SK-N-SH treated with all-trans-retinoic acid at 6 μM for 48 hours (cell line): ENCODE measurements at regions not wholly inside any gene's neighbourhood (a gene's known extent, or its start where the extent isn't known, plus 50 kb on each side); places are given as distances from the start of the nearest gene placed in this dataset.

Source experiments
- ATAC-seq: fragments of 200-7000 bp; cut with Tn5 transposase; 3 replicates; pipeline ENCODE4 v1.9.1; 2020; ENCODE audit warnings: mild to moderate bottlenecking, moderate library complexity
- ARNTL ChIP-seq: fragments of 450-650 bp; formaldehyde crosslinking; IDR thresholded peaks from 2 replicates; pipeline ENCODE4 v1.5.0; 2020; ENCODE audit warnings: low read depth, mild to moderate bottlenecking, moderate library complexity, borderline replicate concordance
- BACH2 ChIP-seq: fragments of 250-450 bp; sonication (Bioruptor Pico); IDR thresholded peaks from 2 replicates; pipeline ENCODE4 v1.9.0; 2021; ENCODE audit warnings: mild to moderate bottlenecking, borderline replicate concordance
- CSDC2 ChIP-seq: fragments of 250-450 bp; sonication (Bioruptor Pico); IDR thresholded peaks from 2 replicates; pipeline ENCODE4 v1.5.0; 2020; ENCODE audit warnings: mild to moderate bottlenecking, moderate library complexity
- ESRRG ChIP-seq: fragments of 250-450 bp; sonication (Bioruptor Pico); IDR thresholded peaks from 2 replicates; pipeline ENCODE4 v1.6.1; 2021; ENCODE audit warnings: mild to moderate bottlenecking
- GLIS3 ChIP-seq: fragments of 250-450 bp; sonication (Bioruptor Pico); IDR thresholded peaks from 2 replicates; pipeline ENCODE4 v1.5.0; 2020; ENCODE audit warnings: mild to moderate bottlenecking, moderate library complexity
- OSR1 ChIP-seq: fragments of 250-450 bp; sonication (Bioruptor Pico); IDR thresholded peaks from 2 replicates; pipeline ENCODE4 v1.8.0; 2022; ENCODE audit warnings: moderate library complexity, mild to moderate bottlenecking, inconsistent platforms
- PPARA ChIP-seq: fragments of 250-450 bp; sonication (Bioruptor Pico); IDR thresholded peaks from 2 replicates; pipeline ENCODE4 v1.5.0; 2020; ENCODE audit warnings: mild to moderate bottlenecking, borderline replicate concordance
- RARB ChIP-seq: fragments of 250-450 bp; sonication (Bioruptor Pico); IDR thresholded peaks from 2 replicates; pipeline ENCODE4 v1.8.0; 2021; ENCODE audit warnings: mild to moderate bottlenecking, moderate library complexity
- SNAI2 ChIP-seq: fragments of 250-450 bp; sonication (Bioruptor Pico); IDR thresholded peaks from 2 replicates; pipeline ENCODE4 v1.5.0; 2020; ENCODE audit warnings: mild to moderate bottlenecking, moderate library complexity
- TOX ChIP-seq: fragments of 250-450 bp; sonication (Bioruptor Pico); IDR thresholded peaks from 2 replicates; pipeline ENCODE4 v1.8.0; 2021; ENCODE audit warnings: mild to moderate bottlenecking, moderate library complexity, borderline replicate concordance
- ZFP3 ChIP-seq: fragments of 250-450 bp; sonication (Bioruptor Pico); IDR thresholded peaks from 2 replicates; pipeline ENCODE4 v1.5.0; 2020; ENCODE audit warnings: mild to moderate bottlenecking, moderate library complexity
- ZFP30 ChIP-seq: fragments of 450-650 bp; formaldehyde crosslinking; IDR thresholded peaks from 2 replicates; pipeline ENCODE4 v1.5.0; 2022; ENCODE audit warnings: mild to moderate bottlenecking, moderate library complexity
- ZNF70 ChIP-seq: fragments of 450-650 bp; formaldehyde crosslinking; IDR thresholded peaks from 2 replicates; pipeline ENCODE4 v1.5.0; 2020; ENCODE audit warnings: mild to moderate bottlenecking, moderate library complexity
- ZNF8 ChIP-seq: fragments of 450-650 bp; formaldehyde crosslinking; IDR thresholded peaks from 2 replicates; pipeline ENCODE4 v1.5.0; 2020; ENCODE audit warnings: mild to moderate bottlenecking, moderate library complexity
- TF ChIP-seq, protein P1 (sequence below): fragments of 250-450 bp; sonication (Bioruptor Pico); IDR thresholded peaks from 2 replicates; pipeline ENCODE4 v1.5.1; 2020; ENCODE audit warnings: low read depth, mild to moderate bottlenecking, moderate library complexity
- TF ChIP-seq, protein P2 (sequence below): fragments of 250-450 bp; sonication (Bioruptor Pico); IDR thresholded peaks from 2 replicates; pipeline ENCODE4 v1.8.0; 2021; ENCODE audit warnings: low read depth, mild to moderate bottlenecking, moderate library complexity, borderline replicate concordance
- TF ChIP-seq, protein P3 (sequence below): fragments of 250-450 bp; sonication (Bioruptor Pico); IDR thresholded peaks from 2 replicates; pipeline ENCODE4 v1.5.1; 2021; ENCODE audit warnings: mild to moderate bottlenecking, moderate library complexity
- TF ChIP-seq, protein P4 (sequence below): fragments of 250-450 bp; sonication (Bioruptor Pico); IDR thresholded peaks from 2 replicates; pipeline ENCODE4 v1.5.0; 2020; ENCODE audit warnings: mild to moderate bottlenecking, moderate library complexity

DNA sequence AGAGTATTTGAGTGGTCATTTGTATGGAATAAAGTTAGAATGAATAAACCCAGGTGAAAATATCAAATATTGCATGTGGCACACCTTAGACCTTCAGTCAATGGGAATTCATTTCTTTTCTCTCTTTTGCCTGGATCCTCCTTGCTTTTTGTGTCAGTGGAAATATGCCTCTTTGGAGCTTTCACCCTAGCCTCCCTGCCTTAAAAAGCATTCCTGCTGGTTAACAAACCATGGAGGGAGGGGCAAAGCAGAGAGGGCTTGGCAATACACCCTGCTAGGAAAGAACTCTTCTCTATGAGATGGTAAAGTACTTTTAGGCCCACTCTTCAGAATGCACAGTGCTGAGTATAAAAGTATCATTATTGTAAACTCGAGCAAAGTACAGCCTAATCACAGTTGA, 383.7 kb downstream of the DMAC1 start:
- no peak for ATAC-seq
- no peak for TF ChIP-seq SNAI2 (CRISPR knock-in tag)
- TF ChIP-seq BACH2 (CRISPR knock-in tag), result no peak
- TF ChIP-seq, protein P1, sequence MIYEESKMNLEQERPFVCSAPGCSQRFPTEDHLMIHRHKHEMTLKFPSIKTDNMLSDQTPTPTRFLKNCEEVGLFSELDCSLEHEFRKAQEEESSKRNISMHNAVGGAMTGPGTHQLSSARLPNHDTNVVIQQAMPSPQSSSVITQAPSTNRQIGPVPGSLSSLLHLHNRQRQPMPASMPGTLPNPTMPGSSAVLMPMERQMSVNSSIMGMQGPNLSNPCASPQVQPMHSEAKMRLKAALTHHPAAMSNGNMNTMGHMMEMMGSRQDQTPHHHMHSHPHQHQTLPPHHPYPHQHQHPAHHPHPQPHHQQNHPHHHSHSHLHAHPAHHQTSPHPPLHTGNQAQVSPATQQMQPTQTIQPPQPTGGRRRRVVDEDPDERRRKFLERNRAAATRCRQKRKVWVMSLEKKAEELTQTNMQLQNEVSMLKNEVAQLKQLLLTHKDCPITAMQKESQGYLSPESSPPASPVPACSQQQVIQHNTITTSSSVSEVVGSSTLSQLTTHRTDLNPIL (CRISPR knock-in tag), result no peak
- no peak for TF ChIP-seq PPARA (CRISPR knock-in tag)
- TF ChIP-seq ZFP30 (CRISPR knock-in tag), result no peak
- no peak for TF ChIP-seq OSR1 (CRISPR knock-in tag)
- TF ChIP-seq, protein P2, sequence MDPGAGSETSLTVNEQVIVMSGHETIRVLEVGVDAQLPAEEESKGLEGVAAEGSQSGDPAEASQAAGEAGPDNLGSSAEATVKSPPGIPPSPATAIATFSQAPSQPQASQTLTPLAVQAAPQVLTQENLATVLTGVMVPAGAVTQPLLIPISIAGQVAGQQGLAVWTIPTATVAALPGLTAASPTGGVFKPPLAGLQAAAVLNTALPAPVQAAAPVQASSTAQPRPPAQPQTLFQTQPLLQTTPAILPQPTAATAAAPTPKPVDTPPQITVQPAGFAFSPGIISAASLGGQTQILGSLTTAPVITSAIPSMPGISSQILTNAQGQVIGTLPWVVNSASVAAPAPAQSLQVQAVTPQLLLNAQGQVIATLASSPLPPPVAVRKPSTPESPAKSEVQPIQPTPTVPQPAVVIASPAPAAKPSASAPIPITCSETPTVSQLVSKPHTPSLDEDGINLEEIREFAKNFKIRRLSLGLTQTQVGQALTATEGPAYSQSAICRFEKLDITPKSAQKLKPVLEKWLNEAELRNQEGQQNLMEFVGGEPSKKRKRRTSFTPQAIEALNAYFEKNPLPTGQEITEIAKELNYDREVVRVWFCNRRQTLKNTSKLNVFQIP (CRISPR knock-in tag), result no peak
- TF ChIP-seq RARB (CRISPR knock-in tag), result no peak

DNA sequence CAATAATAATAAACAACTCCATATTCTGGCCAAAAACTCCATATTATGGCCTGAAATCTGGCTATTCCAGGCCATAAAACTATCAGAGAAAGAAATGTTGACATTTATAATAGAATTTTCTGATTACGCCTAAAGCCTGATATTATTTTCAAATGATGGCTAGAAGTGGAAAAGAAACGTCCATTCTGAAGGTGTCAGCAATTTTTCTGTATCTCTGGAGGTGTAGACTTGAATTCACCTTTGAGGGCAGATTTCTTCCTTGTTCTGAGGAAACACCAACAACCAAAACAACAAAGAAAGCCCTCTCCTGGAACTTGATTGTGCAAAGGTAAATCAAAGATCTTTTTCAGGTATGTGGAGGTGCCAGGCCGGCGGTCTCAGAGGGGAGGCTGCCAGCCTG, 390.7 kb downstream of the DMAC1 start:
- ATAC-seq, result no peak
- no peak for TF ChIP-seq ZFP3 (CRISPR knock-in tag)
- TF ChIP-seq BACH2 (CRISPR knock-in tag), result no peak
- no peak for TF ChIP-seq RARB (CRISPR knock-in tag)
- TF ChIP-seq, protein P2 (CRISPR knock-in tag), result no peak
- TF ChIP-seq ESRRG, result no peak
- TF ChIP-seq, protein P3, sequence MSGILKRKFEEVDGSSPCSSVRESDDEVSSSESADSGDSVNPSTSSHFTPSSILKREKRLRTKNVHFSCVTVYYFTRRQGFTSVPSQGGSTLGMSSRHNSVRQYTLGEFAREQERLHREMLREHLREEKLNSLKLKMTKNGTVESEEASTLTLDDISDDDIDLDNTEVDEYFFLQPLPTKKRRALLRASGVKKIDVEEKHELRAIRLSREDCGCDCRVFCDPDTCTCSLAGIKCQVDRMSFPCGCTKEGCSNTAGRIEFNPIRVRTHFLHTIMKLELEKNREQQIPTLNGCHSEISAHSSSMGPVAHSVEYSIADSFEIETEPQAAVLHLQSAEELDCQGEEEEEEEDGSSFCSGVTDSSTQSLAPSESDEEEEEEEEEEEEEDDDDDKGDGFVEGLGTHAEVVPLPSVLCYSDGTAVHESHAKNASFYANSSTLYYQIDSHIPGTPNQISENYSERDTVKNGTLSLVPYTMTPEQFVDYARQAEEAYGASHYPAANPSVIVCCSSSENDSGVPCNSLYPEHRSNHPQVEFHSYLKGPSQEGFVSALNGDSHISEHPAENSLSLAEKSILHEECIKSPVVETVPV, result no peak
- no peak for TF ChIP-seq ZNF8 (CRISPR knock-in tag)
- no peak for TF ChIP-seq TOX
- TF ChIP-seq, protein P4, sequence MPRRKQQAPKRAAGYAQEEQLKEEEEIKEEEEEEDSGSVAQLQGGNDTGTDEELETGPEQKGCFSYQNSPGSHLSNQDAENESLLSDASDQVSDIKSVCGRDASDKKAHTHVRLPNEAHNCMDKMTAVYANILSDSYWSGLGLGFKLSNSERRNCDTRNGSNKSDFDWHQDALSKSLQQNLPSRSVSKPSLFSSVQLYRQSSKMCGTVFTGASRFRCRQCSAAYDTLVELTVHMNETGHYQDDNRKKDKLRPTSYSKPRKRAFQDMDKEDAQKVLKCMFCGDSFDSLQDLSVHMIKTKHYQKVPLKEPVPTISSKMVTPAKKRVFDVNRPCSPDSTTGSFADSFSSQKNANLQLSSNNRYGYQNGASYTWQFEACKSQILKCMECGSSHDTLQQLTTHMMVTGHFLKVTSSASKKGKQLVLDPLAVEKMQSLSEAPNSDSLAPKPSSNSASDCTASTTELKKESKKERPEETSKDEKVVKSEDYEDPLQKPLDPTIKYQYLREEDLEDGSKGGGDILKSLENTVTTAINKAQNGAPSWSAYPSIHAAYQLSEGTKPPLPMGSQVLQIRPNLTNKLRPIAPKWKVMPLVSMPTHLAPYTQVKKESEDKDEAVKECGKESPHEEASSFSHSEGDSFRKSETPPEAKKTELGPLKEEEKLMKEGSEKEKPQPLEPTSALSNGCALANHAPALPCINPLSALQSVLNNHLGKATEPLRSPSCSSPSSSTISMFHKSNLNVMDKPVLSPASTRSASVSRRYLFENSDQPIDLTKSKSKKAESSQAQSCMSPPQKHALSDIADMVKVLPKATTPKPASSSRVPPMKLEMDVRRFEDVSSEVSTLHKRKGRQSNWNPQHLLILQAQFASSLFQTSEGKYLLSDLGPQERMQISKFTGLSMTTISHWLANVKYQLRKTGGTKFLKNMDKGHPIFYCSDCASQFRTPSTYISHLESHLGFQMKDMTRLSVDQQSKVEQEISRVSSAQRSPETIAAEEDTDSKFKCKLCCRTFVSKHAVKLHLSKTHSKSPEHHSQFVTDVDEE (CRISPR knock-in tag), result no peak
- TF ChIP-seq SNAI2 (CRISPR knock-in tag), result no peak
- no peak for TF ChIP-seq CSDC2 (CRISPR knock-in tag)
- TF ChIP-seq, protein P1 (CRISPR knock-in tag), result no peak
- no peak for TF ChIP-seq OSR1 (CRISPR knock-in tag)
- TF ChIP-seq ARNTL (CRISPR knock-in tag), result no peak
- TF ChIP-seq GLIS3 (CRISPR knock-in tag), result no peak
- TF ChIP-seq ZNF70 (CRISPR knock-in tag), result no peak
- TF ChIP-seq PPARA (CRISPR knock-in tag), result no peak

DNA sequence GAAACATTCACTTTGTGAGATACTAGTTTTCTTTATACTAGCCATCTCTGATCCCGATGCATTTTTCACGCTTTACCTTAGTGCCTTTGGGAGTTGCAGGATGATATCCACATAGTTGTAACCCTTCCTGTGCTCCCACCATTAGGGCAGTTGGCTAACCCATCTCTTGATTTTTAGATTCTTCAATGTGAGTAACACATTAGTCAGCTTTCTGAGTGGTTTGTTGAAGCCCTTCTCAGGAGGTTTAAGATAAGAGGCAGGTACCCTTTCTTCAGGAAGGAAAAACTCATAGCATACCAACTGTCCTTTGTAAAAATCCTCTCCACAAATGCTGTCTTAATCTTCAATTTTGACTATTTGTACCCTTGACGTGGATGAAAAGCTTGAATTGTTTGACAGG, 392.3 kb downstream of the DMAC1 start:
- TF ChIP-seq ZFP3 (CRISPR knock-in tag), result no peak
- no peak for TF ChIP-seq GLIS3 (CRISPR knock-in tag)
- no peak for TF ChIP-seq ZNF8 (CRISPR knock-in tag)
- no peak for TF ChIP-seq BACH2 (CRISPR knock-in tag)
- no peak for ATAC-seq
